GM13976 (cell line): ENCODE measurements at regions not wholly inside any gene's neighbourhood (a gene's known extent, or its start where the extent isn't known, plus 50 kb on each side); places are given as distances from the start of the nearest gene placed in this dataset.

Source experiments
- DNase-seq: peaks from one replicate; pipeline ENCODE4 v3.0.0; 2012; ENCODE audit warnings: low spot score
- CTCF ChIP-seq: IDR thresholded peaks from 2 replicates; pipeline ENCODE4 v1.5.1; 2012; ENCODE audit warnings: borderline replicate concordance, mild to moderate bottlenecking; ENCODE audit not compliant: insufficient read depth; ENCODE audit errors: extremely low read depth, missing control alignments, control extremely low read depth
- in situ Hi-C: fragments of 300-500 bp; cut with MboI; formaldehyde crosslinking; loops from one replicate; pipeline ENCODE4 v1.12.0; 2022; ENCODE audit warnings: low sequenced_read_pairs, mixed read lengths, inconsistent platforms; ENCODE audit not compliant: unreplicated experiment

DNA sequence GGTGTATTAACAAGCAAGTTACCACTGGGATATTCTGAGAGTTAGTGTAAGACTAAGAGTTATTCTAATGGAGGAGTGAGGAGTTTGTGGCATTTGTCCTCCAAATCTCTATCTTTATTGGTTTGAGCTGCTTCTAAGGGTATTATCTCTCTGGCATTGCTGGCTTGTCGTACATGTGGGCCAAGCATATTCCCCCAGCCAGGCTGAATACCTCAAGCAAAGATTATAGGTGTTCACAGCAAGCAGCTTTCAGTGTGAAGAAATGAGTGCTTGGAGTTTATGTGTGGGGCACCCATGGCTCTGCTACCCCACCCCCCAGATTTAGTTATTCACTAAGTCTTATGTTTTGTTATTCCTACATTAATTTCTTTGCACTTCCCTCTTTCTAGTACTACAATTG, 193.6 kb upstream of the FANCL start:
- in situ Hi-C loops, result loop anchor here (10.0 kb wide), 1 partner anchor 540 kb away; no protein-coding TSS in a partner anchor
- DNase-seq, result no peak
- no peak for TF ChIP-seq CTCF

GRCh38 chr2:58432491-58433170, 191.5 kb upstream of the FANCL start:
- TF ChIP-seq CTCF, result no peak
- in situ Hi-C loops, result loop anchor here (10.0 kb wide), 1 partner anchor 538 kb away; no protein-coding TSS in a partner anchor
- DNase-seq, result no peak

GRCh38 chr2:58429014-58429875, 188.1 kb upstream of the FANCL start:
- no peak for DNase-seq
- in situ Hi-C loops, result no loop called here
- no peak for TF ChIP-seq CTCF

DNA sequence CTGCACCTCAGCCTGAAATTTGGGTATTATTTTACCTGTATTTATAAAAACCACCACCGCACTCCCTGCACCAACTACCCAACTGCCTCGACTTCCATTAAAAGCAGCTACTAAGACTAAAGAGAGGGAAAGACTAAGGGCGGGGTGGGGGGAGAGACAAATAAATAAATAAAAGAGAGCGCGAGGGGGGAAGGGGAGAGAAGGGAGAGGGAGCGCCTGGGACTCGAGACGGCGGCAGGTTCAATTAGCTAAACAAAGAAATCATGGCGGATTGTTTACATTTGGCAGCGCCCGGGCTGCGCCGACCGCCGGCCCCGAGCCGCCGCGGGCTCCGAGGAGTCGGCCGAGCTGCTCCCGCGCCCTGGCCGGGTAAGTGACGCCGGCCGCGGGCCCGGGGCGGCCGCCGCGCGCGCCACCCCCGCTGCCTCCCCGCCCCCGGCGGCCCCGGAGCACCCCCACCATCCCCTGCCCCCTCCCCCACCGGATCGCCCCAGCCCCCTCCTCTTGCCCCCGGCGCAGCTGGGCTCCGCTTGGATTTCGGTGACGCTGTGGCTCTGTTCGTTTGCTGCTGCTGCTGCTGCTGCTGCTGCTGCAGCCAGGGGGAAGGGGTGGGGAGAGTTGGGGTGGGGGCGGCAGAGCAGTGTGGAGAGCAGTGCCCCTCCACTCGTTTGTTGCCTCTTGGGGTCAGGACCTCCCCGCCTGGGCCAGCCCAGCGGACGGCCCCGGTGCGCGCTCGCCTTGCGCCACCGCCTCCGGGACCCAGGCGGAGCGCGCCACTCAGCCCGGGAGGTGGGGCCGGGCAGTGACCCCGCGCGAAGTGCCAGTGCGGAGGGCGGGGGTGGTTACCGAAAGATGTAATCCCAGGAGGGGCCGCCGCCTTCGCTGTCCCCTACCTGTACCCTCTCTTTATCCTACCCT, 187.2 kb upstream of the FANCL start:
- TF ChIP-seq CTCF, result no peak
- DNase-seq, result peak; percentile 62
- in situ Hi-C loops, result no loop called here

DNA sequence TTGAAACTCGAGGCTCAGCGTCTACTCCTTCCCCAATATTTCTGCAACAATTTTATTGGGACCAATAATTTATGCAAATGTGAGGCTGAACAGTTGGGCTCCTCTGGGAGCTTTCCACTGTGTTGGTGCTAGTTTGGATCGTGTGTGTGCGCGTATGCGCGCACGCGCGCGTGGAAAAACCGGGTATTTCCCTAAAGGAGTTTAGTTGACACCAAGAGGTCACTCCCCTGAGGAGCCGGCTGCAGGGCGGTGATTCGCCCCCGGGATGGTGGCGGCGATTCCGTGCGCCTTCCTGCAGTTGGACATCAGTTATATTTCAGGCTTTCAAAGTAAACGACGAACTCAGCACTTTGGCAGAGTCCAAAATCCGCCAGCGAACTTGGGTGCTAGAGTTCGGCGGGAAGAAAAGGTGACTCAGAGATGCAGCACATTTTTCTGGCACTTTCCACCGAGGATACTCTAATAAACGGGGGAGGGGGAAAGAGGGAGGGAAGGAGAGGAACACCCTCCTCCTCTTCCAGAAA, 186.5 kb upstream of the FANCL start:
- in situ Hi-C loops, result no loop called here
- TF ChIP-seq CTCF, result no peak
- peak; percentile 24 for DNase-seq

GRCh38 chr2:58425368-58425767, 184.2 kb upstream of the FANCL start:
- TF ChIP-seq CTCF, result no peak
- in situ Hi-C loops, result no loop called here
- DNase-seq, result no peak
